Stimulated activated CD4-positive, alpha-beta T cell treated with anti-CD3 and anti-CD28 coated beads, Interleukin-12 subunit alpha, Interleukin-12 subunit beta, amount 100 ng/mL, for 24 hours (primary cell): ENCODE measurements at regions not wholly inside any gene's neighbourhood (a gene's known extent, or its start where the extent isn't known, plus 50 kb on each side); places are given as distances from the start of the nearest gene placed in this dataset.

Experiments used
- DNase-seq, 2 experiments: peaks; one replicate each; pipeline ENCODE4 v3.0.0-alpha.2; 2020; ENCODE audit warnings: low read depth in 2 of 2

DNA sequence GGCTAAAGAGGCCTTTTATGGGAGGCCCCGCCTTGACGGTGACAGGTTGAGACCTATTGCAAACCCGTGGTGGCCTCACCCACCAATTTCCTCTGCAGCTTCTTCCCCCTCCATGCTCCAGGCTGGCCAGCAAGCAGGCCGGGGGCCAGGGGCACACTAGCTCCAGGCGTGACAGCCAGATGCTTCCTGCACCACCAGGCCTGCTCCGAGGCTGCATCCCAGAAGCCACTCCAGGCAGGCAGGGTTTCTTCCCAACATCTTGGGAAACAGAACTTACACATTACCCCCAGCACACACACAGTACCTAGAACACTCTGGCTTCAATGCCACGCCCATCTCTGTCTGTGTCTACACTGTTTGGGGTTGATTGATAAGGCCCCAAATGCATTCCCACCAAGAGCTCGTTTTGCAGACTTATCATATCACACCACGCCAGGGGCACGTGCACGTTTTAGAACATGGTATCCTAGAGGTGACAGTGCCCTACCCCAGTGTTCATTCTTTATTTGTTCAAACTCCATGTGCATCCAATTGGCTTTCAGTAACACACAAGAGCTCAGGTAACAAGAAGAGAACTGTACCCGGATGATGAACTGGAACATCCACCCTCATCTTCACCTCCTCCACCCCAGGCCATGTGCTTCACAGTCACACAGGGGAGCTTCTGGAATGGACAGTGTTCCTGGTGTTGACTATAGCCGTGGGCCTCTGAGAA lies 221.4 kb upstream of the RREB1 start:
- DNase-seq, result no peak

DNA sequence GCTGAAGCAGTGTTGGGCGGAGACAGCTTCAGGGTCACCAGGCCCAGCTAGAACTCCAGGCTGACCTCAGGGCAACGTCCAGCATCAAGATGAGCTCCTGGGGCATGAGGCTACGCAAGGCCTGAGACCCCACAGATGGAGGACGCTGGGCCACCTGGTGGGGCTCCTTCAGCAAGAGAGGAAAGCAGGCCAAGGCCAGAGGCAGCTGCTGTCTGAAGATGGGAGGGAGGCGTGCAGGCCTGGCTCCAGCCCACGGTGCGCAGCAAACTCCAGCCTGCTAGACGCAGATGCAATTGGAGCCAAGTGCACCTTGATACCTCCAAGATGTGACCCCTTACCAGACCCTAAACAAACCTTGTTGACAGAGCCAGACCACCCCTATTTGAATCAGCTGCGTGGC lies 220.9 kb upstream of the RREB1 start:
- DNase-seq, result no peak

GRCh38 chr6:6889601-6890000 lies 218.2 kb upstream of the RREB1 start:
- no peak for DNase-seq

- DNase-seq, result no peak
These were observed 217.3 kb upstream of the RREB1 start for GRCh38 chr6:6890400-6890858.

DNA sequence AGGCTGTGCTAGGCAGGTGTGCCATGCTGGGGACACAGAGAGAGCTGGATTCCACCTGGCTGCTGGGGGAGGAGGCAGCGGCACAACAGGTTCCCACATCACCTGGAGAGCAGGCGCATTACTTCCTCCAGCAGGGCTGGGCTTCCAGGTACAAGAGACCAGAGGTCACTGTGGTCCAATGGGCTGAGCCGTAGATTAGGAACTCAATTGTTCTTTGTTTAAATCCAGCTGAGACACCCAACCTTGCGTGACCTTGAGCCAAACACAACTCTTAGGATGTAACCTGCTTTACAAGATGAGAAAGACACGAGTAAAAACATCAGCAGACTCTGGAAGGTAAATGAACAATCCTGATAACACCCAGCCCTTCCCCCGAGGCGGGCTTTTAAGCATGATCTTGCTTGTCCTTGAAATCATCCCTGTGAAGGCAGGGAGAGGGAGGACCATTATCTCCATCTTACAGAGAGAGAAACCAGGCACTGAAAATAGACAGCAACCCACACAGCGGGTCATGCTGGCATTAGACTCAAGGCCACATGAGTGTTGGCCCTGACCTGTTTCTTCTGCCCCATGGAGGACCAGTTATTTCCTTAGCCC lies 216.5 kb upstream of the RREB1 start:
- DNase-seq, result no peak

DNA sequence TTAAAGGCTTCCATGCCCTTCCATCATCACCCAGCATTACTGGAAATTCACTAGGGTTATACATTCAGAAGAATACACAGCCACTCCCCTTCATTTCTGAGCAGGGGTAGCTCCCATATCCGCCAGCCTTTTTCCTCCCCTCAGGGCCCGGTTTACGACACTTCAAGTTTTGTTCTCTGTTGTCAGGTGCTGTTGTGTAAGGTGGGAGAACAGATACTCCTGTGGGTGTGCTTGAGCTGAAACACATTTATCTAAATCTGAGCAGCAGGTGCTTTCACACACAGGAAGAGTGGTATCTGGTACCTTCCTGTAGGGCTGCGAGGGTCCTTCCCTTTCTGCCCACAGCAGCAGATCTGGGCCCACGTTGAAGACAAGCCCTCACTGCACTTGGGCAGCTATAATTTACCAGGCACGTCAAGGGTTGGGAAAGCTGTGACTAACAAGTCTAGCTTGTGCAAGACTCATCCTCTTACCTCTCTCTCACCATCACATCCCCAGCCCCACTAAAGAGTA lies 215.8 kb upstream of the RREB1 start:
- no peak for DNase-seq

- DNase-seq, result no peak
These were observed 214.8 kb upstream of the RREB1 start for GRCh38 chr6:6892744-6893583.

GRCh38 chr6:6893701-6894100 lies 214.1 kb upstream of the RREB1 start:
- no peak for DNase-seq

- DNase-seq, result no peak
These were observed 211.8 kb upstream of the RREB1 start for GRCh38 chr6:6895929-6896328.

DNA sequence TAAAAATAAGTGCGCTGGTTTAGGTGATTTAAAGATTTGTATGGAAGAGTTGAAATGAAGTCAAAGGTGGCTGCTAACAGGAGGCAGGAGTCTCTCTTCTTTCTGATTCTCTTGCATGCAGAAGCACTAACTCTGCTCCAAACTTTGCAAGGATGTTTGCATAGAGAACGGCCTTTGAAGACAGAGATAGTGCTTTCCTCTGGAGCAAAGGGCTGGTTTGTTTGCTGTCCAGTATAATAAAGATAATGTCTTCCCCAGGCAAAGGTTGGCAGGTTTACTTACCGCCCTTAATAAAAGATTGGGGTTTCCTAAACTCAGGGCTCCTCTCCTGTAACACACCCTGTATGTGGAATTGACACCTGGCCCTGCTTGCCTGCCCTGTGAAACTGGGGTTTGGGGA lies 210.6 kb upstream of the RREB1 start:
- DNase-seq, result no peak

- no peak for DNase-seq
These were observed 207.1 kb upstream of the RREB1 start for GRCh38 chr6:6900569-6901204.

GRCh38 chr6:6901205-6901719 lies 206.5 kb upstream of the RREB1 start:
- DNase-seq, result no peak

DNA sequence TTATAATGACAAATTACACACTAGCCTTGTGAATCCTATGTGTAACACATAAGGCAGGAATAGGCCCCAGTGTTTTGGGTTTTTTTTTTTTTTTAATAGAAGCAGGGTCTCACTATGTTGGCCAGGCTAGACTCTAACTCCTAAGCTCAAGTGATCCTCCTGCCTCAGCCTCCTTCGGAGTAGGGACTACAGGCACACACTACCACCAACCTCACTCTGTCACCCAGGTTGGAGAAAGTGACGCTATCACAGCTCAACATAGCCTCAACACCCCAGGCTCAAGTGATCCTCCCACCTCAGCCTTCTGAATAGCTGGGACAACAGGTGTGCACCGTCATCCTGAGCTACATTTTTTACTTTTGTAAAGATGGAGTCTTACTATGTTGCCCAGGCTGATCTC lies 205.8 kb upstream of the RREB1 start:
- DNase-seq, result no peak

DNA sequence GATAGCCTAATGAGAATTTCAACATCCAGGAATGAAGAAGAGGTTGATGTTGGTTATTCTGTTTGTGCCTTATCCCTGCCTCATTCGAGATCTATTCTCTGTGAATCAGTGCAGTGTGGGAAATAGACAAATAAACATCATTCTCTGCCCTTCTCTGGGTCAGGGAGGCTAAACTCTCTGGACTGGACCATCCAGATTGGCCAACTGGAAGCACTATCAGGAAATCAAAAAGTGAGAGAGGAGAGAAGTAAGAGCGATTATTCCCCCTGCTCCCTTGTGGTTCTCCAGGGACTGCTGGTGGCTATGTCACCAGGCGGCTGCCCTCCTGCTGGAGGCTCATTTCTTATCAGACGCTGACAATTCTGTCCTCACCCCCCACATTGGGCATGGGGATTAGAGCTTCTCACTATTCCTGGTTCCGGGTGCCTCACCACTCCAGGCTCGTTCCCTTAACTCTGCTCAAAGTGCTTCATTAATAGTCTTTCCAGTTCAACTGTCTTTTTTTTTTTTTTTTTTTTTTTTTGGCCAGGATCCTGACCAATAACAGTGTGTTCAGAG lies 201.7 kb upstream of the RREB1 start:
- DNase-seq, result no peak

DNA sequence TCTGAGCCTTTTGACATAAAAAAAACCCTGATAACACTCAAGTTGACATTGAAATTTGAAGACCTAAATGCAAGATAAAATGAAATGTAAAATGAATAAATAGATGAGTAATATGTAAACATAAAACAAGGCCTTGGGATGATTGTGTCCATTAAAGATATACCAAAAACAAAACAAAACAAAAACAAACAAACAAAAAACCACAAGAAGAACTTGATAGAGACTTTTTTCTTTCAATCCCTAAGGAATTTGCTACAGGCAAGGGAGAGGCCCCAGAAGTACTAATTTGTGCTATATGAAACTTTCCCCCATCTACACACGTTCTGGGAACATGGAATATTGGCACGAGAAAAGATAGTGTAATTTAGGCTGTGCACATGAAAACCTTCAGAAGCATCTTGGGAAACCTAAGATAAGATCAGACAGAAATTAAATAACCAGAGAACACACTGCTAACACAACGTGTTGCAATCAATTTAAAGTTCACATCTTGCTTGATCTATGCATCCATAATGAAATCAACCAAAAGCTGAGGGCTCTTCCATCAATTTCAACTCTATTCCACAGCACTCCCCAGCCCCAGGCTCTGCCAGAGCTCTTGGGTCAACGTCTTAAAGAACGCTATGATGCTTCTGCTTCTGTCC lies 201.1 kb upstream of the RREB1 start:
- DNase-seq, result no peak

- DNase-seq, result no peak
These were observed 200.5 kb upstream of the RREB1 start for GRCh38 chr6:6907286-6907685.

DNA sequence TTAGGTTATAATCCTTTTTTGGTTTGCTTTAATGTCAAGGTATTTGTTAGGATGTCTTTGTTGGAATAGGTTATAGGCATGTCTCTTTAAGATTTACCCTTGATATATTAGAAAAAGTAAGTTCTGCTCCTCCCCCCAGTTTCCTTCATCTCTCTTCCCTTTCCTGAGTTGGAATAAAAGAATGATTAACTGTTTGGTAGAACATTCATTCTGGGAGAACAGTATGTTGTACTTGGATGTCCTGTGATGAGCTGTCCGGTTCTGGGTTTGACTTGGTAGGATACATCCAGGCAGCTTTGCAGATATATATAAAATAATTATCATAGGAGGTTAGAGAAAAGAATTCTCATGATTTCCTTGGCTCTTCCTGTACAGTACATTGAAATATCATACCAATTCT lies 199.6 kb upstream of the RREB1 start:
- no peak for DNase-seq

GRCh38 chr6:6909111-6909510 lies 198.7 kb upstream of the RREB1 start:
- DNase-seq, result no peak

DNA sequence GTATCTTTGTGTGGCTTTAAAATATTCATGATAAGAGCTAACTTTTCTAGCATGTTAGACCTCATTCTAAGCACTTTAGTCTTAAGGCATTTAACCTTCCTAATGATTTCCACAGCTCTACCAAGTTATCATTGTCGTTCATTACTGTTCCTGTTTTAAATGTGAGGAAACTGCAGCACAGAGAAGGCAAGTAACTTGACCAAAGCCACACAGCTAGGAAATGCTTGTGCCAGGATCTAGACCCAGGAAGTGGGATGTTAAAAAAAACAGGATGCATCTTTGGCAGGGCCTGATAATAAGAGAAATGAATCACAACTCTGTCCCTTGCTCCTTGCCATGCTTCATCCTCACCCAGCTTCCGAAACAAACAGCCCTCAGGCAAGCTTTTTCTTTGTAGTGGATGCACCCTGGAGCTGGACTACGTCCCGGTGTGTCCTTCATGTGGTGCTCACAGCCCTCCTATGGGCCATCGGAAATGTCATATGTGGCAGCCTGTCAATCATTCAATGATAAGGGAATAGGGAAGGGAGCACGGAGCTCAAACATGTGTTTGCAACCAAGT lies 196.9 kb upstream of the RREB1 start:
- no peak for DNase-seq

GRCh38 chr6:6911391-6911790 lies 196.4 kb upstream of the RREB1 start:
- DNase-seq, result no peak
